HG02642 (cell line): ENCODE measurements at regions not wholly inside any gene's neighbourhood (a gene's known extent, or its start where the extent isn't known, plus 50 kb on each side); places are given as distances from the start of the nearest gene placed in this dataset.
"Not testable (repeated sequence)": the region's sequence is repeated elsewhere in the genome, so short reads cannot be mapped to it uniquely, and the experiment has no call there.

Experiments used
- ATAC-seq: cut with Tn5 transposase; IDR thresholded peaks from one replicate; pipeline ENCODE4 v1.9.1; 2021; ENCODE audit warnings: mild to moderate bottlenecking; ENCODE audit not compliant: unreplicated experiment, poor library complexity

GRCh38 chr14:105889666-105890473 lies 363.5 kb downstream of the TMEM121 start:
- no peak for ATAC-seq

- no peak for ATAC-seq
Measured at GRCh38 chr14:105890474-105891220, 364.3 kb downstream of the TMEM121 start.

DNA sequence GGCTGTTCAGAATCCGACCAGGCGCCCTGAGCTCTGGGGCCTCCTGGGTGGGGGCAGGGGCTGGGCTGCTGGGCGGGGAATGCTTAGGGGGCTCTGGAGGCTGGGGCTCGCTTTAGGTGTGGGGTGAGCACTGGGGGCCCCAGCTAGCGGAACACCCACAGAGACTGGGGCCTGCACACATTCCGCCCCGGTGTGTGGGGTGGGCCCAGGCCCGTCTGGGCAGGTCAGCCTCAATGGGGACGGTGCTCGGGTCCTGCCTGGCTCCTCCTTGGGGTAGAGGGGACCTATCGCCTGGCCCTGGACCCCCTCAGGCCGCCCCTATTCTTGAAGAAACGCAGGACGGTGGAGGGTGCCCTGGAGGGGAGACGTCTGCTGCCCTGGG lies 364.8 kb downstream of the TMEM121 start:
- ATAC-seq, result no peak

- ATAC-seq, result no peak
Measured at GRCh38 chr14:105891631-105892452, 365.5 kb downstream of the TMEM121 start.

DNA sequence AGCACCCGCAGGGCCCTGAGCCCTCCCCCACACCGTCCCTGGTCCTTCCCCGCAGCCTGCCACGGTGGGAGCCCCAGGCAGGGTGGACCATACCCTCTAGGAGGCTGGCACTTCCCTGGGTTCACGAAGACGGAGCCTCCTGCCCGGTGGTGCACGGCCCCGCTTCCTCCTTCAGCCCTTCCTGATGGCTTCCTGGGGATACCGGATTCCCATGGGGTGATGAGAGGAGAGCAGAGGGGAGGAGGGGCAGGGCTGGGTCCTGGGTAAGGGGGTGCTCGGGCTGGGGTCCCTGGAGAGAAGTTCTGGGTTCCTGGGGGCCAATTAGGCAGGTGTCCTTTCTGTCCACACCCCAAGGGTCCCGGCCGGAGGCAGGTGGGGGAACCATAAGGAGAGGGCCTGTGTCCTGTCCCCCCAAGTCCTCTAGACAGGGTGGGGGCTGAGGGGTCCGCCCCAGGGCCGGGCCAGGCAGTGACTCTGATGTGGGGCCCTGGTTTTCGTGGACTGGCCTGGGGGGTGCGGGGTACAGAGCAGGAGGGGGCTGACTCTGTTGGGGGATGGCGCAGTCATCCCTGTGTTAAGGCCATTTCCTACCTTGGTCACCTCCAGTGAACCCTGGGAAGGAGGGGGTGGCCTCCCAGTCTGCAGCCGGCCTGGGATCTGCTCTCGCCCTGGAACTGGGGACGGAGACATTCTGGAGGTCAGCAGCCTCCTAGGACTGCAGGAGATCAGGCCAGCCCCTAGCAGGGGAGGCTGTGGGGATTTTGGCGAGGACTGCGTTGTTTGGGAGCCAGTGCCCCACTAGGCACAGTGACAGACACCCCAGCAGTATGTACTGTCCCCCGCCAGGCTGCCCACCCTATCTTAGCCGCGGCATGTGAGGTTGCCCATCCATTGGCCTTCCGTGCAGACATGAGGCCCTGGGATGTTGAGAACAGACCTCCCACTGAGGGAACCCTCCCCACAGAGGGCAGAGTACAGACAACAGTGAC lies 366.4 kb downstream of the TMEM121 start:
- not testable (repeated sequence) for ATAC-seq

- not testable (repeated sequence) for ATAC-seq
Measured at GRCh38 chr14:105893686-105894085, 367.3 kb downstream of the TMEM121 start.

DNA sequence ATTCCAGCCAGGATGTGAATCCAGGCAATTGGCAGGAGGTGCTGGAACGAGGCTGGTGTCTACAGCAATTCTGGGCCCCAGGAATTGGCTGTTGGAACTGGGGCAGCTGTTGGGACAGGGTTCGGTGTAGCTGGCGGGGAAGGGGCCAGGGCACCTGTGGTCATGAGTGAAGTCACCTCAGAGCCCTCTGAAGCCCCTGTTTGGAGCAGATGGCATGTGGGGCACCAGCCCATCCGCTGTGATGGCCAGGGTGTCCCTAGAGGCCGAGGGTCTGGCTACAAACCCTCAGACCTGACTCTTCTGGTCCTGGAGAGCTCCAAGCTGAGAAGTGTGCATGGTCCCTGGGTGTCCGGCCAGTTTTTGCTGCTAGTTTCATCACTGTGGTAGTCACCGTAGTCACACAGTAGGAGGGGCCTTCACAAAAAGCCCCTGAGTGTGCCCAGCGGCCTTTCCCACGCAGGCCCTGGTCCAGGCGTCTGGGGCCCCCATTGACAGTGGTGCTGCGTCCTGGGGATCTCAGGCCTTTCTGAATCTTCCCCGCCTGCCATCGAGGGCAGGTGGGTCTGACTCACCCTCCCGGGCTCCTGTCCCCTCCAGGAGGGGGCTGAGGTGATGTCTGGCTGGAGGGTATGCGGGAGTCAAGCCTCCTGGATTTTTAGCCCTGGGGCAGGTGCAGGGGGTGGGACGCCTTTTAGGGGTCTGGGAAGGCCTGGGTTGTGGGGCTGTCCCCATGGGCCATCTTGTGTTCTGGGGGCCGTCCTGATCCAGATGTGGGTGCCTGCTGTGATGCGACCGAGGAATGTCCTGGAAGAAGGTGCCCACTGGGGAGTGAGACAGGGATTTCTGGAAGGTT lies 368.0 kb downstream of the TMEM121 start:
- ATAC-seq, result no peak

- no peak for ATAC-seq
Measured at GRCh38 chr14:105894978-105895881, 368.8 kb downstream of the TMEM121 start.

GRCh38 chr14:105896206-105896605 lies 369.8 kb downstream of the TMEM121 start:
- ATAC-seq, result not testable (repeated sequence)

DNA sequence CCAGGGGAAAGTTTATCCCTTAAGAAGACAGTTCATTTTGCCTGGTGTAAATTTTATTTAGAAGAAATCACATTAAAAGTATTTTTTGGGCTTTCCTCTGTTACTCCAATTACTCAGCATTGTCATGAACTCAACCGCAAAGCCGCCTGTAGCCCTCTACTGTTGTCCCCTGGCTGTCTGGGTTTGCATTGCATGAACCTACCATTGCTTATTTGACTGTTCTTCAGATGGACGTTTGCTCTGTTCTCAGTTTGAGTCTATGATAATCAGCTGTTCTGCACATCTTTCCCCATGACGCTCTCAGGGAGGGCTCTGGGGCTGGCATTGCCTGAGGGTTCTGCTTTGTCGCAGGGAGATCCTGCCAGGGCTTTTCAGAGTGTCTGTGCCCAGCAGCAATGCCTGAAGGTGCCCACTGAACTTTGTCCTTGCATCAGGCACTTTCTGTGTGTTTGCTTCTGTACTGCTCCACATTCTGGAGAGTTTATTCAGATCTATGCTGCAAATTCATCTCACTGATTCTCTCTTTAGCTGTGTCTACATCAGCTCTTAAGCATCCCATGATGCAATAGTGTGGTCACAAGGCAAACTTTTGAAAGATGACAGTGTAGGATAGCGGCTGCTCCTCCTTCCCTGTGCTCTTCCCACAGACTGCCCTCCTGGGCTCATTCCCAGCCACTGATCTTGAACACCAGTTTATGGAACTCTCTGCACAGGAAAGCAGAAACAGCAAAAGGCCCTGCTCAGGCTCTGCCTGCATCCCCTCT lies 370.8 kb downstream of the TMEM121 start:
- ATAC-seq, result not testable (repeated sequence)

- ATAC-seq, result no peak
Measured at GRCh38 chr14:105897725-105898113, 371.3 kb downstream of the TMEM121 start.

GRCh38 chr14:105898482-105899010 lies 372.2 kb downstream of the TMEM121 start:
- ATAC-seq, result no peak

GRCh38 chr14:105899071-105899641 lies 372.8 kb downstream of the TMEM121 start:
- ATAC-seq, result no peak

- no peak for ATAC-seq
Measured at GRCh38 chr14:105899657-105900397, 373.4 kb downstream of the TMEM121 start.

GRCh38 chr14:105900398-105901160 lies 374.2 kb downstream of the TMEM121 start:
- ATAC-seq, result no peak
